H9 (cell line): ENCODE measurements at regions not wholly inside any gene's neighbourhood (a gene's known extent, or its start where the extent isn't known, plus 50 kb on each side); places are given as distances from the start of the nearest gene placed in this dataset.

Experiments
- DNase-seq: peaks from one replicate; pipeline ENCODE4 v3.0.0-alpha.2; 2017
- H2AFZ ChIP-seq: one replicate; pipeline ENCODE4 v1.6.1; 2013; ENCODE audit warnings: mild to moderate bottlenecking, low read length, control low read depth, moderate library complexity
- H2AK5ac ChIP-seq: 2 replicates; pipeline ENCODE4 v1.6.1; 2013; ENCODE audit warnings: low read length, control low read depth, mixed read lengths; ENCODE audit not compliant: insufficient read length
- H2BK120ac ChIP-seq: one replicate; pipeline ENCODE4 v1.6.1; 2013; ENCODE audit warnings: low read depth, mild to moderate bottlenecking, low read length, control low read depth, inconsistent platforms; ENCODE audit not compliant: poor library complexity, severe bottlenecking
- H2BK12ac ChIP-seq: 2 replicates; pipeline ENCODE4 v1.6.1; 2013; ENCODE audit warnings: low read length, control low read depth, mixed read lengths, low read depth; ENCODE audit not compliant: insufficient read length
- H2BK15ac ChIP-seq: 2 replicates; pipeline ENCODE4 v1.6.1; 2013; ENCODE audit warnings: low read depth, low read length, control low read depth
- H2BK20ac ChIP-seq: one replicate; pipeline ENCODE4 v1.6.1; 2013; ENCODE audit warnings: low read depth, mild to moderate bottlenecking, low read length, control low read depth, inconsistent platforms; ENCODE audit not compliant: poor library complexity, severe bottlenecking
- H2BK5ac ChIP-seq: 2 replicates; pipeline ENCODE4 v1.6.1; 2013; ENCODE audit warnings: low read length, control low read depth, mixed read lengths; ENCODE audit not compliant: insufficient read length
- H3K14ac ChIP-seq: 2 replicates; pipeline ENCODE4 v1.6.1; 2013; ENCODE audit warnings: low read length, control low read depth; ENCODE audit not compliant: insufficient read depth
- H3K18ac ChIP-seq: 2 replicates; pipeline ENCODE4 v1.6.1; 2013; ENCODE audit warnings: low read depth, mild to moderate bottlenecking, mixed read lengths, low read length, control low read depth; ENCODE audit not compliant: insufficient read length
- H3K23ac ChIP-seq: 2 replicates; pipeline ENCODE4 v1.6.1; 2013; ENCODE audit warnings: low read length, control low read depth, mixed read lengths, low read depth; ENCODE audit not compliant: insufficient read length
- H3K23me2 ChIP-seq: 2 replicates; pipeline ENCODE4 v1.6.1; 2013; ENCODE audit warnings: low read depth, mild to moderate bottlenecking, mixed read lengths, low read length, control low read depth; ENCODE audit not compliant: insufficient read length, poor library complexity, severe bottlenecking
- H3K27ac ChIP-seq: 2 replicates; pipeline ENCODE4 v1.5.1; 2013; ENCODE audit warnings: low read length, control low read depth, mixed read lengths, low read depth; ENCODE audit not compliant: insufficient read length
- H3K27me3 ChIP-seq: 2 replicates; pipeline ENCODE4 v1.6.1; 2013; ENCODE audit warnings: low read length, control low read depth, inconsistent platforms; ENCODE audit not compliant: insufficient read depth
- H3K4ac ChIP-seq: 2 replicates; pipeline ENCODE4 v1.6.1; 2013; ENCODE audit warnings: low read depth, mild to moderate bottlenecking, control low read depth, inconsistent platforms, low read length, moderate library complexity
- H3K4me1 ChIP-seq: 2 replicates; pipeline ENCODE4 v1.6.1; 2013; ENCODE audit warnings: low read length, control low read depth, inconsistent platforms; ENCODE audit not compliant: insufficient read depth
- H3K4me2 ChIP-seq: 2 replicates; pipeline ENCODE4 v1.6.1; 2013; ENCODE audit warnings: low read length, control low read depth, mixed read lengths; ENCODE audit not compliant: insufficient read length, insufficient read depth
- H3K56ac ChIP-seq: 2 replicates; pipeline ENCODE4 v1.6.1; 2013; ENCODE audit warnings: low read depth, mild to moderate bottlenecking, mixed read lengths, low read length, control low read depth; ENCODE audit not compliant: insufficient read length
- H3K79me1 ChIP-seq: 2 replicates; pipeline ENCODE4 v1.6.1; 2013; ENCODE audit warnings: low read depth, mild to moderate bottlenecking, moderate library complexity, low read length, control low read depth, inconsistent platforms; ENCODE audit not compliant: insufficient read depth, poor library complexity, severe bottlenecking
- H3K79me2 ChIP-seq: 2 replicates; pipeline ENCODE4 v1.6.1; 2013; ENCODE audit warnings: low read length, control low read depth, inconsistent platforms; ENCODE audit not compliant: insufficient read depth
- H3K9ac ChIP-seq: 2 replicates; pipeline ENCODE4 v1.6.1; 2013; ENCODE audit warnings: low read length, control low read depth, mixed read lengths; ENCODE audit not compliant: insufficient read length; ENCODE audit errors: extremely low read depth
- H3K9me3 ChIP-seq: one replicate; pipeline ENCODE4 v1.6.1; 2013; ENCODE audit warnings: low read depth, low read length, inconsistent platforms; ENCODE audit not compliant: control insufficient read depth
- H3T11ph ChIP-seq: one replicate; pipeline ENCODE4 v1.6.1; 2013; ENCODE audit warnings: mild to moderate bottlenecking, low read length, control low read depth, inconsistent platforms
- H4K20me1 ChIP-seq: one replicate; pipeline ENCODE4 v1.6.1; 2013; ENCODE audit not compliant: control insufficient read depth, insufficient read length, insufficient read depth
- H4K5ac ChIP-seq: 2 replicates; pipeline ENCODE4 v1.6.1; 2013; ENCODE audit warnings: low read depth, mild to moderate bottlenecking, mixed read lengths, low read length, control low read depth; ENCODE audit not compliant: insufficient read length
- H4K8ac ChIP-seq: replicated peaks from 2 replicates; pipeline ENCODE4 v1.6.1; 2013; ENCODE audit warnings: low read length, control low read depth, mixed read lengths, low read depth; ENCODE audit not compliant: insufficient read length
- H4K91ac ChIP-seq: 2 replicates; pipeline ENCODE4 v1.6.1; 2013; ENCODE audit warnings: low read depth, mild to moderate bottlenecking, moderate library complexity, mixed read lengths, low read length, control low read depth; ENCODE audit not compliant: insufficient read length
- H3K27ac Mint-ChIP-seq, 3 experiments: 2 replicates in 2 of 3; 3 replicates in 1 of 3; pipeline ENCODE4 v1.8.0; 2020 to 2021; ENCODE audit warnings: mixed read lengths in 3 of 3, mild to moderate bottlenecking in 1 of 3, moderate library complexity in 1 of 3
- H3K27me3 Mint-ChIP-seq: 2 replicates; pipeline ENCODE4 v1.8.0; 2021; ENCODE audit warnings: low read depth, mild to moderate bottlenecking, moderate library complexity, mixed read lengths
- H3K36me3 Mint-ChIP-seq, 3 experiments: 2 replicates in 2 of 3; 3 replicates in 1 of 3; pipeline ENCODE4 v1.8.0; 2020 to 2021; ENCODE audit warnings: low read depth in 3 of 3, mixed read lengths in 3 of 3; ENCODE audit not compliant: insufficient read depth in 1 of 3
- H3K4me1 Mint-ChIP-seq, 2 experiments: 2 replicates each; pipeline ENCODE4 v1.8.0; 2020; ENCODE audit warnings: mixed read lengths in 2 of 2
- H3K4me3 Mint-ChIP-seq, 2 experiments: 2 replicates in 1 of 2; 3 replicates in 1 of 2; pipeline ENCODE4 v1.8.0; 2020 to 2021; ENCODE audit warnings: mild to moderate bottlenecking in 2 of 2, mixed read lengths in 2 of 2, moderate library complexity in 1 of 2
- H3K9me3 Mint-ChIP-seq, 2 experiments: 2 replicates in 1 of 2; 3 replicates in 1 of 2; pipeline ENCODE4 v1.8.0; 2020; ENCODE audit warnings: mild to moderate bottlenecking in 2 of 2, mixed read lengths in 2 of 2, moderate library complexity in 1 of 2
- CTCF ChIP-seq: fragments of 200-600 bp; sonication (generic); conservative IDR thresholded peaks from 3 replicates; pipeline ENCODE4 v1.8.0; 2021; ENCODE audit warnings: antibody characterized with exemption, mild to moderate bottlenecking

DNA sequence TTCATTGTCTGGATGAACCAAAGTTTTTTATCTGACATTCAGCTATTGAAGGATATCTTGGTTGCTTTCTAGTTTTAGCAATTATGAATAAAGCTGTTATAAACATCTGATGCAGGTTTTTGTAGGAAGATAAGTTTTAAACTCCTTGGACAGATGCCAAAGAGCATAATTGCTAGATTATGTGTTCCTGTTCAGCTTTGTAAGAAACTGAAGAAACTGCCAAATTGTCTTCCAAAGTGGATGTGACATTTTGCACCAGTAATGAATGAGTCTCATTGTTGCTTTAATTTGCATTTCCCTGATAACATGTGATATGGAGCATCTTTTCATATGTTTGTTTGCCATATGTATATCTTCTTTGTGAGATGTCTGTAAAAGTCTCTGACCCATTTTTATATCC lies 239.9 kb upstream of the TTC14 start:
- no peak overlapping the region for H2BK5ac ChIP-seq
- no peak overlapping the region for H3K23ac ChIP-seq
- H2BK15ac ChIP-seq, result no peak overlapping the region
- H3K18ac ChIP-seq, result no peak overlapping the region
- no peak overlapping the region for H2BK12ac ChIP-seq
- Mint-ChIP-seq H3K27ac (no peak overlapping the region), H3K27me3 (no peaks in the 10 kb centered on the region), H3K36me3 (peaks cover 2 to 8% (median 3%) of the 10 kb centered on the region in 3 experiments; a peak in 6 of 7 replicates), H3K4me3 (no peak overlapping the region), H3K4me1 (no peaks in the 10 kb centered on the region), H3K9me3 (peaks cover 7 to 9% of the 10 kb centered on the region in 2 experiments)
- no peaks in the 10 kb centered on the region for H3K79me2 ChIP-seq
- H3K79me1 ChIP-seq, result no peaks in the 10 kb centered on the region
- H3K4ac ChIP-seq, result no peak overlapping the region
- H2AFZ ChIP-seq, result no peak overlapping the region
- H4K8ac ChIP-seq, result no peak overlapping the region
- no peak overlapping the region for H2BK120ac ChIP-seq
- H2AK5ac ChIP-seq, result no peak overlapping the region
- no peaks in the 10 kb centered on the region for H4K20me1 ChIP-seq
- no peak overlapping the region for H2BK20ac ChIP-seq
- H3K23me2 ChIP-seq, result no peaks in the 10 kb centered on the region
- no peak overlapping the region for H3T11ph ChIP-seq
- H4K91ac ChIP-seq, result no peak overlapping the region
- H3K4me2 ChIP-seq, result no peak overlapping the region
- no peak overlapping the region for H3K14ac ChIP-seq
- no peak for TF ChIP-seq CTCF
- H3K27me3 ChIP-seq, result no peaks in the 10 kb centered on the region
- DNase-seq, result no peak
- no peak overlapping the region for H3K9ac ChIP-seq
- no peak overlapping the region for H3K27ac ChIP-seq
- H3K4me1 ChIP-seq, result no peaks in the 10 kb centered on the region
- H4K5ac ChIP-seq, result no peak overlapping the region
- no peak overlapping the region for H3K56ac ChIP-seq
- no peaks in the 10 kb centered on the region for H3K9me3 ChIP-seq
